Endothelial cell of umbilical vein (primary cell): ENCODE measurements at regions not wholly inside any gene's neighbourhood (a gene's known extent, or its start where the extent isn't known, plus 50 kb on each side); places are given as distances from the start of the nearest gene placed in this dataset.

ENCODE experiments used
- POLR2AphosphoS5 ChIP-seq: IDR thresholded peaks from 2 replicates; pipeline ENCODE4 v1.6.1; 2012; ENCODE audit warnings: low read depth, mild to moderate bottlenecking, control low read depth, low read length, moderate library complexity; ENCODE audit not compliant: insufficient read depth
- TF ChIP-seq, protein P1 (sequence below), 2 donors: IDR thresholded peaks; 1 replicate in 1 of 2; 2 replicates in 1 of 2; pipeline ENCODE4 v1.5.1; 2011; ENCODE audit warnings: low read length in 2 of 2, mild to moderate bottlenecking in 2 of 2, moderate library complexity in 2 of 2, control low read depth in 1 of 2, inconsistent platforms in 1 of 2, low read depth in 1 of 2; ENCODE audit not compliant: insufficient read depth in 1 of 2; ENCODE audit errors: extremely low read depth in 1 of 2

DNA sequence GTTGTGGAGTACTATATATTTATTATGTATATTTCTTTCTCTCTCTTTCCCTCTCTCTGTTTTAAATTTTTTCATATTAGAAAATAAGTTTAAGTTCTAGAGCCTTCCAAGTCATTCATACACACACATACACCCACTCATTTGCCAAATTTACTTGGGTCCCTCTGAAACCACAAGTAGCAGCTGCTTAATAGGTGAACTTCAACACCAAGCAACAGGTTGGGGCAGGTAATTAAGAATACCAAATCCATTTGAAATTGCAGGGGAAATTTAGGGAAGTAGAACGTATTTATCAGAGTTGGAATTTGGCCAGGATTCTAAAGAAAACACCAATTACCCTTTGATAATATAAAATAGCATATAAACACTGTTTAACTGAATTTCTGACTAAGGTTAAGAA lies 75.0 kb upstream of the RBBP8 start:
- TF ChIP-seq, protein P1, sequence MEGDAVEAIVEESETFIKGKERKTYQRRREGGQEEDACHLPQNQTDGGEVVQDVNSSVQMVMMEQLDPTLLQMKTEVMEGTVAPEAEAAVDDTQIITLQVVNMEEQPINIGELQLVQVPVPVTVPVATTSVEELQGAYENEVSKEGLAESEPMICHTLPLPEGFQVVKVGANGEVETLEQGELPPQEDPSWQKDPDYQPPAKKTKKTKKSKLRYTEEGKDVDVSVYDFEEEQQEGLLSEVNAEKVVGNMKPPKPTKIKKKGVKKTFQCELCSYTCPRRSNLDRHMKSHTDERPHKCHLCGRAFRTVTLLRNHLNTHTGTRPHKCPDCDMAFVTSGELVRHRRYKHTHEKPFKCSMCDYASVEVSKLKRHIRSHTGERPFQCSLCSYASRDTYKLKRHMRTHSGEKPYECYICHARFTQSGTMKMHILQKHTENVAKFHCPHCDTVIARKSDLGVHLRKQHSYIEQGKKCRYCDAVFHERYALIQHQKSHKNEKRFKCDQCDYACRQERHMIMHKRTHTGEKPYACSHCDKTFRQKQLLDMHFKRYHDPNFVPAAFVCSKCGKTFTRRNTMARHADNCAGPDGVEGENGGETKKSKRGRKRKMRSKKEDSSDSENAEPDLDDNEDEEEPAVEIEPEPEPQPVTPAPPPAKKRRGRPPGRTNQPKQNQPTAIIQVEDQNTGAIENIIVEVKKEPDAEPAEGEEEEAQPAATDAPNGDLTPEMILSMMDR (IDR thresholded peaks at IDR 0.05; ENCODE audit: extremely low read depth in 1 of 2, insufficient read depth in 1 of 2, low read depth in 1 of 2, low read length in 2 of 2), result no peak
- TF ChIP-seq POLR2AphosphoS5, result no peak
